GM12878 (cell line): ENCODE measurements at regions not wholly inside any gene's neighbourhood (a gene's known extent, or its start where the extent isn't known, plus 50 kb on each side); places are given as distances from the start of the nearest gene placed in this dataset.

ENCODE experiments used
- ATAC-seq: fragments of 200-7000 bp; cut with Tn5 transposase; 3 replicates; pipeline ENCODE4 v1.9.1; 2020; ENCODE audit warnings: mild to moderate bottlenecking, moderate library complexity
- BruUV-seq: library from RNA; stranded (reverse); fragments of 400-500 nt; replicated peaks from 2 replicates; lab custom pipeline; 2021; lab: Mats Ljungman, UMichigan
- CTCF ChIA-PET: fragments of 300-600 bp; sonication (Branson Sonifier 250); formaldehyde crosslinking; extraction: SDS; loops from one replicate; lab custom pipeline; 2021; ENCODE audit warnings: inconsistent platforms; lab: Yijun Ruan, JAX
- POLR2A ChIA-PET: fragments of 350-600 bp; formaldehyde crosslinking; extraction: SDS; loops from one replicate; lab custom pipeline; 2021; ENCODE audit warnings: inconsistent platforms; lab: Charles Lee
- RAD21 ChIA-PET: fragments of 300-600 bp; sonication (Branson Sonifier 250); formaldehyde crosslinking; loops from one replicate; lab custom pipeline; 2023; ENCODE audit warnings: antibody characterized with exemption; ENCODE audit not compliant: unreplicated experiment; lab: Charles Lee
- SMC1A ChIA-PET: fragments of 300-600 bp; sonication (Branson Sonifier 250); formaldehyde crosslinking; loops from one replicate; lab custom pipeline; 2023; ENCODE audit not compliant: unreplicated experiment, uncharacterized antibody; lab: Charles Lee
- DNase-seq: peaks from one replicate; pipeline ENCODE4 v3.0.0-alpha.2; 2011; ENCODE audit warnings: low read depth, low spot score
- FAIRE-seq: peaks from 3 replicates; lab custom pipeline; 2011; peaks lifted over from hg19 to GRCh38; lab: Jason Lieb, UNC
- H2AFZ ChIP-seq: 2 replicates; pipeline ENCODE4 v1.6.0; 2011; ENCODE audit warnings: low read depth, low read length, control low read depth; ENCODE audit not compliant: control insufficient read depth
- H3K27ac ChIP-seq: 2 replicates; pipeline ENCODE4 v1.5.1; 2011; ENCODE audit warnings: control low read depth; ENCODE audit not compliant: control insufficient read depth, insufficient read depth
- H3K27me3 ChIP-seq, 2 experiments: replicated peaks in 1 of 2; 2 replicates each; pipeline versions ENCODE4 v1.6.0 to v1.6.1; 2011; ENCODE audit warnings: low read length in 1 of 2; ENCODE audit not compliant: control insufficient read depth in 2 of 2, insufficient read depth in 2 of 2
- H3K36me3 ChIP-seq, 2 experiments: 2 replicates each; pipeline ENCODE4 v1.5.1; 2011; ENCODE audit warnings: low read length in 1 of 2; ENCODE audit not compliant: control insufficient read depth in 2 of 2, insufficient read depth in 2 of 2
- H3K4me1 ChIP-seq: 2 replicates; pipeline ENCODE4 v1.6.1; 2011; ENCODE audit warnings: mild to moderate bottlenecking, low read length, moderate library complexity, mixed read lengths; ENCODE audit not compliant: control insufficient read depth, insufficient read depth
- H3K4me2 ChIP-seq: 2 replicates; pipeline ENCODE4 v1.6.0; 2011; ENCODE audit warnings: control low read depth; ENCODE audit not compliant: control insufficient read depth, insufficient read depth
- H3K4me3 ChIP-seq: fragments of 200-600 bp; sonication (generic); 2 replicates; pipeline ENCODE4 v1.5.1; 2016
- H3K79me2 ChIP-seq: 2 replicates; pipeline ENCODE4 v1.6.0; 2011; ENCODE audit warnings: low read length; ENCODE audit not compliant: control insufficient read depth, insufficient read depth
- H3K9ac ChIP-seq: 2 replicates; pipeline ENCODE4 v1.8.0; 2011; ENCODE audit warnings: low read length, control low read depth, mixed read lengths; ENCODE audit not compliant: control insufficient read depth, insufficient read depth
- H3K9me3 ChIP-seq: replicated peaks from 3 replicates; pipeline ENCODE4 v1.5.1; 2011; ENCODE audit warnings: mild to moderate bottlenecking, low read length; ENCODE audit not compliant: control insufficient read depth, insufficient read depth
- H4K20me1 ChIP-seq: 2 replicates; pipeline ENCODE4 v1.6.0; 2011; ENCODE audit not compliant: control insufficient read depth, insufficient read depth
- ASH2L ChIP-seq: fragments of 300-600, 200-600 bp; sonication (generic); IDR thresholded peaks from 2 replicates; pipeline ENCODE4 v1.6.1; 2017; ENCODE audit warnings: low read depth, mild to moderate bottlenecking, borderline replicate concordance
- BMI1 ChIP-seq: fragments of 450-650 bp; IDR thresholded peaks from 2 replicates; pipeline ENCODE4 v1.6.1; 2016; ENCODE audit warnings: mild to moderate bottlenecking, moderate library complexity, borderline replicate concordance
- BRCA1 ChIP-seq: IDR thresholded peaks from 2 replicates; pipeline ENCODE4 v1.6.1; 2011; ENCODE audit warnings: low read depth, low read length, improper control_type of control experiment
- CEBPZ ChIP-seq: fragments of 150-350 bp; IDR thresholded peaks from 2 replicates; pipeline ENCODE4 v1.6.1; 2016; ENCODE audit warnings: low read depth, low read length
- CREB1 ChIP-seq: IDR thresholded peaks from 2 replicates; pipeline ENCODE4 v1.6.1; 2012; ENCODE audit warnings: low read depth, mild to moderate bottlenecking, inconsistent platforms
- CREM ChIP-seq: IDR thresholded peaks from 2 replicates; pipeline ENCODE4 v1.6.1; 2014; ENCODE audit warnings: antibody characterized with exemption, low read depth
- HCFC1 ChIP-seq: fragments of 150-350 bp; IDR thresholded peaks from 2 replicates; pipeline ENCODE4 v1.6.1; 2014; ENCODE audit warnings: low read length
- HDGF ChIP-seq: fragments of 450-650 bp; IDR thresholded peaks from 2 replicates; pipeline ENCODE4 v1.6.1; 2016; ENCODE audit warnings: antibody characterized with exemption
- IKZF2 ChIP-seq, 2 experiments: fragments of 450-650 bp; IDR thresholded peaks; 2 replicates each; pipeline ENCODE4 v1.6.1; 2017; ENCODE audit warnings: mild to moderate bottlenecking in 2 of 2, moderate library complexity in 2 of 2
- JUNB ChIP-seq: IDR thresholded peaks from 2 replicates; pipeline ENCODE4 v1.6.1; 2016; ENCODE audit warnings: antibody characterized with exemption, mild to moderate bottlenecking
- MYC ChIP-seq: IDR thresholded peaks from 2 replicates; pipeline ENCODE4 v1.6.1; 2011; ENCODE audit warnings: mild to moderate bottlenecking, low read length, moderate library complexity, inconsistent platforms; ENCODE audit not compliant: insufficient read depth, insufficient replicate concordance, insufficient read length, severe bottlenecking
- NFIC ChIP-seq: IDR thresholded peaks from 2 replicates; pipeline ENCODE4 v1.6.1; 2012; ENCODE audit warnings: low read depth, mild to moderate bottlenecking, inconsistent platforms, low read length, moderate library complexity
- NFXL1 ChIP-seq: fragments of 450-650 bp; IDR thresholded peaks from 2 replicates; pipeline ENCODE4 v1.6.1; 2017; ENCODE audit warnings: antibody characterized with exemption, mild to moderate bottlenecking, borderline replicate concordance
- NR2C1 ChIP-seq: fragments of 450-650 bp; IDR thresholded peaks from 2 replicates; pipeline ENCODE4 v1.6.1; 2017; ENCODE audit warnings: antibody characterized with exemption, mild to moderate bottlenecking, moderate library complexity
- POLR2AphosphoS2 ChIP-seq: IDR thresholded peaks from 2 replicates; pipeline ENCODE4 v1.6.1; 2011; ENCODE audit warnings: low read depth, mild to moderate bottlenecking, low read length, improper control_type of control experiment, moderate library complexity
- POLR2AphosphoS5 ChIP-seq: IDR thresholded peaks from 2 replicates; pipeline ENCODE4 v1.6.1; 2011; ENCODE audit warnings: mild to moderate bottlenecking, low read length, inconsistent platforms
- RFX5 ChIP-seq: IDR thresholded peaks from 2 replicates; pipeline ENCODE4 v1.6.1; 2011; ENCODE audit warnings: low read depth, low read length, improper control_type of control experiment
- SIX5 ChIP-seq: IDR thresholded peaks from 2 replicates; pipeline ENCODE4 v1.6.1; 2011; ENCODE audit warnings: mild to moderate bottlenecking, low read depth, low read length, moderate library complexity; ENCODE audit not compliant: severe bottlenecking
- SMAD5 ChIP-seq: IDR thresholded peaks from 2 replicates; pipeline ENCODE4 v1.6.1; 2016; ENCODE audit warnings: antibody characterized with exemption, low read depth
- ZBTB4 ChIP-seq: fragments of 450-650 bp; formaldehyde crosslinking; IDR thresholded peaks from 2 replicates; pipeline ENCODE4 v1.4.0; 2022; ENCODE audit warnings: mild to moderate bottlenecking, moderate library complexity
- ZNF207 ChIP-seq: fragments of 450-650 bp; IDR thresholded peaks from 2 replicates; pipeline ENCODE4 v1.6.1; 2014; ENCODE audit warnings: antibody characterized with exemption, mild to moderate bottlenecking, borderline replicate concordance
- WGBS: methylation state at CpG from one replicate; pipeline ENCODE4 v1.1.6; 2016; ENCODE audit warnings: low lambda C conversion rate; ENCODE audit not compliant: insufficient replicate concordance, insufficient coverage; ENCODE audit errors: missing lambda C conversion rate; 5-methylcytosine and 5-hydroxymethylcytosine counted together
- in situ Hi-C: fragments of 300-500 bp; cut with MboI; formaldehyde crosslinking; loops from 9 replicates; pipeline ENCODE4 v1.14.3; 2018; ENCODE audit warnings: mixed read lengths
- intact Hi-C: fragments of 100-400 bp; cut with micrococcal nuclease; formaldehyde crosslinking; loops from one replicate; pipeline ENCODE4 v1.14.2; 2022; ENCODE audit not compliant: unreplicated experiment

- H2AFZ ChIP-seq = peak overlapping the region; percentile 41; the same call in 1 of the 2 replicates
- FAIRE-seq (peak; percentile 77), ATAC-seq (peak; percentile 97), DNase-seq (peak; percentile 78)
- in situ Hi-C loops (no loop called here), intact Hi-C loops (loop anchor here (1.0 to 2.0 kb wide), 3 partner anchors 38 to 115 kb away; partner anchors contain the start of gene CYP1B1)
- H3K27me3 ChIP-seq = no peaks in the 10 kb centered on the region
- H3K79me2 ChIP-seq = no peaks in the 10 kb centered on the region
- H3K9ac ChIP-seq = peak overlapping the region; percentile 54; the same call in 1 of the 2 replicates
- ChIA-PET CTCF (interaction anchor here (0.7 to 1.6 kb wide), 3 partner anchors 15 to 127 kb away, joined by 3 to 5 read pairs (median 4); no protein-coding TSS in a partner anchor), RAD21 (interaction anchor here (1.2 to 1.5 kb wide), 3 partner anchors 31 to 128 kb away, joined by 3 to 8 read pairs (median 3); no protein-coding TSS in a partner anchor), POLR2A (no interaction called here), SMC1A (interaction anchor here (0.7 to 1.6 kb wide), 4 partner anchors 10 to 361 kb away, joined by 3 to 7 read pairs (median 3); no protein-coding TSS in a partner anchor)
- H3K9me3 ChIP-seq = peaks cover 9% of the 10 kb centered on the region; the same call in 2 of the 3 replicates
- H3K36me3 ChIP-seq = no peaks in the 10 kb centered on the region
- H4K20me1 ChIP-seq = no peaks in the 10 kb centered on the region
- H3K4me2 ChIP-seq = peak overlapping the region; percentile 87
- H3K4me3 ChIP-seq = no peak overlapping the region; the same call in 1 of the 2 replicates
- peaks cover 31% of the 10 kb centered on the region for H3K4me1 ChIP-seq
- peak overlapping the region; percentile 89 for H3K27ac ChIP-seq
- 22% methylated on average over 3 of the region's 3 CpGs for WGBS
- BruUV-seq = no TSS peak
- TF ChIP-seq NR2C1 = peak; percentile 49
- no peak for TF ChIP-seq BRCA1
- no peak for TF ChIP-seq CEBPZ
- no peak for TF ChIP-seq MYC
- no peak for TF ChIP-seq POLR2AphosphoS5
- TF ChIP-seq HDGF = no peak
- TF ChIP-seq RFX5 = no peak
- TF ChIP-seq NFXL1 = no peak
- TF ChIP-seq NFIC = peak; percentile 96
- no peak for TF ChIP-seq POLR2AphosphoS2
- TF ChIP-seq IKZF2 (IDR thresholded peaks at IDR 0.05) = peak; percentile 89 to 92
- no peak for TF ChIP-seq SMAD5
- TF ChIP-seq ASH2L = no peak
- TF ChIP-seq SIX5 = no peak
- no peak for TF ChIP-seq BMI1
- TF ChIP-seq ZNF207 = no peak
- TF ChIP-seq HCFC1 = no peak
- no peak for TF ChIP-seq ZBTB4 (CRISPR knock-in tag)
- peak; percentile 80 for TF ChIP-seq CREB1
- peak; percentile 98 for TF ChIP-seq JUNB
- TF ChIP-seq CREM = peak; percentile 86
These were observed 71.0 kb upstream of the CYP1B1 start for GRCh38 chr2:38146907-38147307.
